ENCODE measurements at regions not wholly inside any gene's neighbourhood (a gene's known extent, or its start where the extent isn't known, plus 50 kb on each side); places are given as distances from the start of the nearest gene placed in this dataset.
A peak's percentile ranks its signal among the peaks of the same experiment; 100 is the strongest.
"Not testable (repeated sequence)": the region's sequence is repeated elsewhere in the genome, so short reads cannot be mapped to it uniquely, and the experiment has no call there.

- no peak for DNase-seq
Measured at GRCh38 chr4:91997045-91997444, 306.7 kb upstream of the GRID2 start.

- no peak for DNase-seq
Measured at GRCh38 chr4:92012899-92013867, 290.6 kb upstream of the GRID2 start.

GRCh38 chr4:92014067-92014466, 289.7 kb upstream of the GRID2 start:
- no peak for DNase-seq

GRCh38 chr4:92021203-92021602, 282.6 kb upstream of the GRID2 start:
- DNase-seq, result no peak

- no peak for DNase-seq
Measured at GRCh38 chr4:92021788-92022187, 282.0 kb upstream of the GRID2 start.

- not testable (repeated sequence) for DNase-seq
Measured at GRCh38 chr4:92028830-92029229, 274.9 kb upstream of the GRID2 start.

- DNase-seq, result no peak
Measured at GRCh38 chr4:92031825-92032224, 271.9 kb upstream of the GRID2 start.

- DNase-seq, result no peak
Measured at GRCh38 chr4:92035666-92036065, 268.1 kb upstream of the GRID2 start.

GRCh38 chr4:92045718-92046117, 258.0 kb upstream of the GRID2 start:
- DNase-seq, result no peak

GRCh38 chr4:92047209-92047875, 256.4 kb upstream of the GRID2 start:
- peak in 2 of 3 donors; percentile 16 to 49 for DNase-seq

GRCh38 chr4:92050875-92051274, 252.9 kb upstream of the GRID2 start:
- DNase-seq, result no peak

GRCh38 chr4:92059615-92060014, 244.2 kb upstream of the GRID2 start:
- no peak for DNase-seq

GRCh38 chr4:92060333-92060732, 243.4 kb upstream of the GRID2 start:
- no peak for DNase-seq

- DNase-seq, result no peak
Measured at GRCh38 chr4:92064574-92064973, 239.2 kb upstream of the GRID2 start.

- DNase-seq, result no peak
Measured at GRCh38 chr4:92066485-92066884, 237.3 kb upstream of the GRID2 start.

- DNase-seq, result no peak
Measured at GRCh38 chr4:92071587-92071986, 232.2 kb upstream of the GRID2 start.

GRCh38 chr4:92074839-92075238, 228.9 kb upstream of the GRID2 start:
- DNase-seq, result no peak

GRCh38 chr4:92090887-92091286, 212.9 kb upstream of the GRID2 start:
- no peak for DNase-seq

GRCh38 chr4:92091335-92091734, 212.4 kb upstream of the GRID2 start:
- DNase-seq, result no peak

- DNase-seq, result peak in 2 of 3 donors; percentile 17 to 36
Measured at GRCh38 chr4:92099861-92100260, 203.9 kb upstream of the GRID2 start.

GRCh38 chr4:92100975-92101374, 202.8 kb upstream of the GRID2 start:
- DNase-seq, result no peak

- peak; percentile 21 to 45 (median 25) for DNase-seq
Measured at GRCh38 chr4:92101737-92102172, 202.0 kb upstream of the GRID2 start.

GRCh38 chr4:92104506-92104905, 199.3 kb upstream of the GRID2 start:
- no peak for DNase-seq
